A549 (cell line): ENCODE measurements at regions not wholly inside any gene's neighbourhood (a gene's known extent, or its start where the extent isn't known, plus 50 kb on each side); places are given as distances from the start of the nearest gene placed in this dataset.

Experiments used
- ATAC-seq, 2 experiments: fragments of 200-7000 bp in 1 of 2; fragments of >200 bp in 1 of 2; cut with Nextera tagmentation in 1 of 2; cut with Tn5 transposase in 1 of 2; 3 replicates each; pipeline versions ENCODE4 v1.8.0 to v1.9.1; 2018 to 2020; ENCODE audit warnings: mild to moderate bottlenecking in 1 of 2, moderate library complexity in 1 of 2
- CTCF ChIA-PET: fragments of 300-600 bp; sonication (Branson Sonifier 250); formaldehyde crosslinking; extraction: SDS; loops from one replicate; lab custom pipeline; 2021; ENCODE audit warnings: antibody characterized with exemption, inconsistent platforms; lab: Yijun Ruan, JAX
- POLR2A ChIA-PET: fragments of 350-600 bp; formaldehyde crosslinking; extraction: SDS; loops from one replicate; lab custom pipeline; 2021; ENCODE audit warnings: antibody characterized with exemption, inconsistent platforms; lab: Yijun Ruan, JAX
- DNase-seq, 2 experiments: peaks; one replicate each; pipeline versions ENCODE4 v3.0.0 to v3.0.0-alpha.2; 2011 to 2016; ENCODE audit warnings: low read depth in 1 of 2, low spot score in 1 of 2
- FAIRE-seq: peaks from 2 replicates; lab custom pipeline; 2011; peaks lifted over from hg19 to GRCh38; lab: Jason Lieb, UNC
- H3K27ac ChIP-seq, 2 experiments: fragments of >200 bp; sonication (Bioruptor Twin); formaldehyde crosslinking; 3 replicates each; pipeline ENCODE4 v1.5.1; 2016 to 2017
- H3K4me1 ChIP-seq: fragments of >200 bp; sonication (Bioruptor Twin); formaldehyde crosslinking; 3 replicates; pipeline ENCODE4 v1.6.1; 2016
- H3K4me2 ChIP-seq: fragments of >200 bp; sonication (Bioruptor Twin); formaldehyde crosslinking; 3 replicates; pipeline ENCODE4 v1.6.1; 2016
- H3K4me3 ChIP-seq: fragments of >200 bp; sonication (Bioruptor Twin); formaldehyde crosslinking; 3 replicates; pipeline ENCODE4 v1.5.1; 2016
- H3K9me3 ChIP-seq: fragments of >200 bp; sonication (Bioruptor Twin); formaldehyde crosslinking; 3 replicates; pipeline ENCODE4 v1.6.1; 2016
- ATOH8 ChIP-seq: fragments of 250-450 bp; sonication (Bioruptor Pico); IDR thresholded peaks from 2 replicates; pipeline ENCODE4 v1.5.0; 2020; ENCODE audit warnings: low read depth, mild to moderate bottlenecking, moderate library complexity
- CBX2 ChIP-seq: fragments of 200-600 bp; sonication (generic); IDR thresholded peaks from 2 replicates; pipeline ENCODE4 v1.6.1; 2016; ENCODE audit warnings: low read depth, mild to moderate bottlenecking, borderline replicate concordance
- CHD2 ChIP-seq: fragments of 150-350 bp; IDR thresholded peaks from 2 replicates; pipeline ENCODE4 v1.6.1; 2014; ENCODE audit warnings: low read length; ENCODE audit not compliant: partially characterized antibody
- CHD4 ChIP-seq: fragments of 200-600 bp; sonication (generic); IDR thresholded peaks from 2 replicates; pipeline ENCODE4 v1.6.1; 2016; ENCODE audit warnings: antibody characterized with exemption, mild to moderate bottlenecking, borderline replicate concordance
- E2F6 ChIP-seq: IDR thresholded peaks from 2 replicates; pipeline ENCODE4 v1.6.1; 2012; ENCODE audit warnings: low read depth, borderline replicate concordance
- ESRRA ChIP-seq: fragments of 150-350 bp; IDR thresholded peaks from 2 replicates; pipeline ENCODE4 v1.6.1; 2014; ENCODE audit warnings: mild to moderate bottlenecking, low read length, borderline replicate concordance
- FOSB ChIP-seq: fragments of 250-450 bp; sonication (Bioruptor Pico); IDR thresholded peaks from 2 replicates; pipeline ENCODE4 v1.5.0; 2020; ENCODE audit warnings: mild to moderate bottlenecking, moderate library complexity
- FOSL2 ChIP-seq, 2 experiments: fragments of 450-650 bp in 1 of 2; fragments of >200 bp in 1 of 2; sonication (Bioruptor Twin) in 1 of 2; formaldehyde crosslinking; IDR thresholded peaks; 2 replicates each; pipeline versions ENCODE4 v1.5.0 to v1.6.1; 2016 to 2020; ENCODE audit warnings: mild to moderate bottlenecking in 1 of 2, moderate library complexity in 1 of 2
- HDAC2 ChIP-seq: fragments of 200-600 bp; sonication (generic); IDR thresholded peaks from 2 replicates; pipeline ENCODE4 v1.6.1; 2016
- HMGXB4 ChIP-seq: fragments of 250-450 bp; sonication (Bioruptor Pico); IDR thresholded peaks from 2 replicates; pipeline ENCODE4 v1.5.0; 2021; ENCODE audit warnings: mild to moderate bottlenecking, moderate library complexity, borderline replicate concordance
- MAZ ChIP-seq: fragments of 150-350 bp; IDR thresholded peaks from 2 replicates; pipeline ENCODE4 v1.6.1; 2014; ENCODE audit warnings: antibody characterized with exemption, low read depth, low read length, borderline replicate concordance
- NFE2L2 ChIP-seq: fragments of 150-350 bp; conservative IDR thresholded peaks from 2 replicates; pipeline ENCODE4 v1.6.1; 2014; ENCODE audit warnings: low read length
- NR3C1 ChIP-seq: fragments of >200 bp; sonication (Bioruptor Twin); formaldehyde crosslinking; IDR thresholded peaks from 3 replicates; pipeline ENCODE4 v1.6.1; 2017
- PHF8 ChIP-seq: fragments of 200-600 bp; sonication (generic); IDR thresholded peaks from 2 replicates; pipeline ENCODE4 v1.6.1; 2016; ENCODE audit warnings: low read depth, mild to moderate bottlenecking, antibody characterized with exemption, moderate library complexity, borderline replicate concordance
- POLR2A ChIP-seq: IDR thresholded peaks from 2 replicates; pipeline ENCODE4 v1.6.1; 2012; ENCODE audit warnings: mild to moderate bottlenecking, low read length
- REST ChIP-seq: fragments of 200-600 bp; sonication (generic); IDR thresholded peaks from 2 replicates; pipeline ENCODE4 v1.6.1; 2016; ENCODE audit warnings: antibody characterized with exemption, mild to moderate bottlenecking, moderate library complexity
- RNF2 ChIP-seq: fragments of 200-600 bp; sonication (generic); IDR thresholded peaks from 2 replicates; pipeline ENCODE4 v1.6.1; 2016; ENCODE audit warnings: low read depth, mild to moderate bottlenecking, antibody characterized with exemption, moderate library complexity, borderline replicate concordance
- ZFP36 ChIP-seq: fragments of 450-650 bp; IDR thresholded peaks from 2 replicates; pipeline ENCODE4 v1.6.1; 2014; ENCODE audit warnings: borderline replicate concordance; ENCODE audit not compliant: partially characterized antibody
- ZSCAN20 ChIP-seq: fragments of 250-450 bp; sonication (Bioruptor Pico); IDR thresholded peaks from 2 replicates; pipeline ENCODE4 v1.8.0; 2022; ENCODE audit warnings: mild to moderate bottlenecking, moderate library complexity
- WGBS: methylation state at CpG from one replicate; pipeline ENCODE4 v1.1.6; 2017; ENCODE audit errors: missing lambda C conversion rate; 5-methylcytosine and 5-hydroxymethylcytosine counted together

GRCh38 chr1:192950926-192951325, 108.2 kb downstream of the UCHL5 start:
- no peak overlapping the region for H3K4me2 ChIP-seq
- no peak overlapping the region for H3K4me3 ChIP-seq
- no peak overlapping the region for H3K27ac ChIP-seq
- DNase-seq (no peak), FAIRE-seq (no peak), ATAC-seq (no peak)
- peaks cover 5% of the 10 kb centered on the region; the same call in 1 of the 3 replicates for H3K4me1 ChIP-seq
- ChIA-PET POLR2A (no interaction called here), CTCF (interaction anchor here (1.2 kb wide), 1 partner anchor 46 kb away, joined by 3 read pairs; no protein-coding TSS in a partner anchor)
- H3K9me3 ChIP-seq = no peaks in the 10 kb centered on the region
- WGBS = 93% methylated on average over 3 of the region's 3 CpGs
- TF ChIP-seq FOSB (no peak), ZSCAN20 (CRISPR knock-in tag) (no peak), HDAC2 (no peak), NR3C1 (no peak), MAZ (no peak), ESRRA (no peak), PHF8 (no peak), HMGXB4 (CRISPR knock-in tag) (no peak), ATOH8 (no peak), FOSL2 (IDR thresholded peaks at IDR 0.05) (no peak), FOSL2 (CRISPR knock-in tag; IDR thresholded peaks at IDR 0.05) (no peak), RNF2 (no peak), E2F6 (no peak), REST (no peak), NFE2L2 (no peak), CHD4 (no peak), CHD2 (no peak), CBX2 (no peak), ZFP36 (no peak), POLR2A (no peak)
